HG02642 (cell line): ENCODE measurements at regions not wholly inside any gene's neighbourhood (a gene's known extent, or its start where the extent isn't known, plus 50 kb on each side); places are given as distances from the start of the nearest gene placed in this dataset.

Experiments
- ATAC-seq: cut with Tn5 transposase; IDR thresholded peaks from one replicate; pipeline ENCODE4 v1.9.1; 2021; ENCODE audit warnings: mild to moderate bottlenecking; ENCODE audit not compliant: unreplicated experiment, poor library complexity

GRCh38 chr9:19516348-19516747 is 107.5 kb downstream of the ACER2 start:
- no peak for ATAC-seq

GRCh38 chr9:19513671-19514275 is 105.0 kb downstream of the ACER2 start:
- ATAC-seq: no peak

- ATAC-seq: no peak
Measured at GRCh38 chr9:19512103-19512832, 103.5 kb downstream of the ACER2 start.

GRCh38 chr9:19511694-19512093 is 102.9 kb downstream of the ACER2 start:
- ATAC-seq: no peak

- no peak for ATAC-seq
Measured at GRCh38 chr9:19510907-19511306, 102.1 kb downstream of the ACER2 start.
